GM23338 (cell line): ENCODE measurements at regions not wholly inside any gene's neighbourhood (a gene's known extent, or its start where the extent isn't known, plus 50 kb on each side); places are given as distances from the start of the nearest gene placed in this dataset.

Experiments
- ATAC-seq: fragments of 200-7000 bp; cut with Tn5 transposase; 3 replicates; pipeline ENCODE4 v1.9.1; 2020
- DNase-seq: peaks from one replicate; pipeline ENCODE4 v3.0.0-alpha.2; 2015; ENCODE audit warnings: low spot score
- H2AFZ ChIP-seq: fragments of 200-600 bp; sonication (generic); 2 replicates; pipeline ENCODE4 v1.8.0; 2016; ENCODE audit warnings: antibody characterized with exemption, mild to moderate bottlenecking, moderate library complexity
- H3F3A ChIP-seq: fragments of 200-600 bp; sonication (generic); replicated peaks from 2 replicates; pipeline ENCODE4 v1.8.0; 2017; ENCODE audit warnings: antibody characterized with exemption, mixed run types, low read depth
- H3K27ac ChIP-seq: fragments of 200-600 bp; sonication (generic); 2 replicates; pipeline ENCODE4 v1.6.1; 2016; ENCODE audit warnings: low read depth
- H3K27me3 ChIP-seq: fragments of 200-600 bp; sonication (generic); 2 replicates; pipeline ENCODE4 v1.8.0; 2016; ENCODE audit warnings: mild to moderate bottlenecking, mixed run types, moderate library complexity; ENCODE audit not compliant: insufficient read depth
- H3K36me3 ChIP-seq: fragments of 200-600 bp; sonication (generic); 2 replicates; pipeline ENCODE4 v1.8.0; 2016; ENCODE audit warnings: mild to moderate bottlenecking; ENCODE audit not compliant: insufficient read depth
- H3K4me1 ChIP-seq: fragments of 200-600 bp; sonication (generic); 2 replicates; pipeline ENCODE4 v1.8.0; 2016; ENCODE audit warnings: mild to moderate bottlenecking, moderate library complexity; ENCODE audit not compliant: insufficient read depth
- H3K4me2 ChIP-seq: fragments of 200-600 bp; sonication (generic); 2 replicates; pipeline ENCODE4 v1.7.1; 2017; ENCODE audit warnings: mixed run types
- H3K4me3 ChIP-seq: fragments of 200-600 bp; sonication (generic); 2 replicates; pipeline ENCODE4 v1.6.1; 2016; ENCODE audit warnings: mixed run types
- H3K79me2 ChIP-seq: fragments of 200-600 bp; sonication (generic); replicated peaks from 2 replicates; pipeline ENCODE4 v1.8.0; 2017; ENCODE audit warnings: mild to moderate bottlenecking; ENCODE audit not compliant: insufficient read depth
- H3K9me2 ChIP-seq: fragments of 200-600 bp; sonication (generic); 2 replicates; pipeline ENCODE4 v1.8.0; 2017; ENCODE audit not compliant: insufficient read depth
- H4K20me1 ChIP-seq: fragments of 200-600 bp; sonication (generic); replicated peaks from 2 replicates; pipeline ENCODE4 v1.8.0; 2017; ENCODE audit warnings: mild to moderate bottlenecking; ENCODE audit not compliant: insufficient read depth
- H3K27ac Mint-ChIP-seq: 2 replicates; pipeline ENCODE4 v1.8.0; 2020; ENCODE audit warnings: inconsistent platforms, mild to moderate bottlenecking, moderate library complexity, mixed read lengths
- H3K27me3 Mint-ChIP-seq: 3 replicates; pipeline ENCODE4 v1.8.0; 2022; ENCODE audit warnings: low read depth, mild to moderate bottlenecking, moderate library complexity, mixed read lengths, inconsistent platforms; ENCODE audit not compliant: insufficient read depth, poor library complexity
- H3K36me3 Mint-ChIP-seq: 3 replicates; pipeline ENCODE4 v1.8.0; 2021; ENCODE audit warnings: low read depth, mild to moderate bottlenecking, inconsistent platforms, moderate library complexity, mixed read lengths
- H3K4me1 Mint-ChIP-seq: 3 replicates; pipeline ENCODE4 v1.8.0; 2020; ENCODE audit warnings: mild to moderate bottlenecking, inconsistent platforms, mixed read lengths
- H3K4me3 Mint-ChIP-seq: 3 replicates; pipeline ENCODE4 v1.8.0; 2021; ENCODE audit warnings: moderate library complexity, mild to moderate bottlenecking, inconsistent platforms, mixed read lengths
- H3K9me3 Mint-ChIP-seq: 3 replicates; pipeline ENCODE4 v1.8.0; 2020; ENCODE audit warnings: moderate library complexity, mild to moderate bottlenecking, inconsistent platforms, mixed read lengths
- ETS1 ChIP-seq: IDR thresholded peaks from 2 replicates; pipeline ENCODE4 v1.6.1; 2016; ENCODE audit warnings: antibody characterized with exemption
- EZH2 ChIP-seq: fragments of 200-600 bp; sonication (generic); IDR thresholded peaks from one replicate; pipeline ENCODE4 v1.8.0; 2017; ENCODE audit warnings: antibody characterized with exemption, mild to moderate bottlenecking, low read depth; ENCODE audit not compliant: unreplicated experiment
- JUNB ChIP-seq: IDR thresholded peaks from one replicate; pipeline ENCODE4 v1.6.1; 2016; ENCODE audit warnings: antibody characterized with exemption; ENCODE audit not compliant: unreplicated experiment
- NANOG ChIP-seq: IDR thresholded peaks from 2 replicates; pipeline ENCODE4 v1.6.1; 2016; ENCODE audit warnings: antibody characterized with exemption, borderline replicate concordance
- POLR2AphosphoS5 ChIP-seq: IDR thresholded peaks from 2 replicates; pipeline ENCODE4 v1.6.1; 2016; ENCODE audit warnings: antibody characterized with exemption, low read depth
- REST ChIP-seq: IDR thresholded peaks from one replicate; pipeline ENCODE4 v1.6.1; 2018; ENCODE audit warnings: antibody characterized with exemption; ENCODE audit not compliant: unreplicated experiment
- STAT1 ChIP-seq: IDR thresholded peaks from one replicate; pipeline ENCODE4 v1.6.1; 2016; ENCODE audit warnings: antibody characterized with exemption; ENCODE audit not compliant: unreplicated experiment
- ZNF331 ChIP-seq: fragments of 250-450 bp; sonication (Bioruptor Pico); IDR thresholded peaks from 2 replicates; pipeline ENCODE4 v1.5.0; 2020; ENCODE audit warnings: low read depth, mild to moderate bottlenecking, moderate library complexity
- TF ChIP-seq, protein P1 (sequence below), 2 experiments: fragments of 200-600 bp in 1 of 2; sonication (generic) in 1 of 2; conservative IDR thresholded peaks; 2 replicates each; pipeline versions ENCODE4 v1.5.1 to v1.6.1; 2016 to 2017; ENCODE audit warnings: antibody characterized with exemption in 2 of 2, low read depth in 2 of 2, mild to moderate bottlenecking in 2 of 2, moderate library complexity in 1 of 2

- no peaks in the 10 kb centered on the region for H3K27me3 ChIP-seq
- Mint-ChIP-seq H3K4me1 (no peaks in the 10 kb centered on the region), H3K27me3 (no peaks in the 10 kb centered on the region), H3K27ac (no peak overlapping the region), H3K36me3 (no peaks in the 10 kb centered on the region), H3K4me3 (no peak overlapping the region), H3K9me3 (peaks cover 6% of the 10 kb centered on the region; the same call in 2 of the 3 replicates)
- no peak overlapping the region for H3K4me3 ChIP-seq
- no peak overlapping the region for H2AFZ ChIP-seq
- no peak for ATAC-seq
- H3K4me2 ChIP-seq, result no peak overlapping the region
- H3F3A ChIP-seq, result no peaks in the 10 kb centered on the region
- no peak for DNase-seq
- no peak for TF ChIP-seq REST
- TF ChIP-seq EZH2, result no peak
- no peak for TF ChIP-seq JUNB
- TF ChIP-seq, protein P1, sequence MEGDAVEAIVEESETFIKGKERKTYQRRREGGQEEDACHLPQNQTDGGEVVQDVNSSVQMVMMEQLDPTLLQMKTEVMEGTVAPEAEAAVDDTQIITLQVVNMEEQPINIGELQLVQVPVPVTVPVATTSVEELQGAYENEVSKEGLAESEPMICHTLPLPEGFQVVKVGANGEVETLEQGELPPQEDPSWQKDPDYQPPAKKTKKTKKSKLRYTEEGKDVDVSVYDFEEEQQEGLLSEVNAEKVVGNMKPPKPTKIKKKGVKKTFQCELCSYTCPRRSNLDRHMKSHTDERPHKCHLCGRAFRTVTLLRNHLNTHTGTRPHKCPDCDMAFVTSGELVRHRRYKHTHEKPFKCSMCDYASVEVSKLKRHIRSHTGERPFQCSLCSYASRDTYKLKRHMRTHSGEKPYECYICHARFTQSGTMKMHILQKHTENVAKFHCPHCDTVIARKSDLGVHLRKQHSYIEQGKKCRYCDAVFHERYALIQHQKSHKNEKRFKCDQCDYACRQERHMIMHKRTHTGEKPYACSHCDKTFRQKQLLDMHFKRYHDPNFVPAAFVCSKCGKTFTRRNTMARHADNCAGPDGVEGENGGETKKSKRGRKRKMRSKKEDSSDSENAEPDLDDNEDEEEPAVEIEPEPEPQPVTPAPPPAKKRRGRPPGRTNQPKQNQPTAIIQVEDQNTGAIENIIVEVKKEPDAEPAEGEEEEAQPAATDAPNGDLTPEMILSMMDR (conservative IDR thresholded peaks at IDR 0.05; ENCODE audit: low read depth in 2 of 2), result no peak
- TF ChIP-seq NANOG, result no peak
- TF ChIP-seq ETS1, result no peak
- no peak for TF ChIP-seq ZNF331
- no peak for TF ChIP-seq POLR2AphosphoS5
- H3K9me2 ChIP-seq, result no peaks in the 10 kb centered on the region
- no peaks in the 10 kb centered on the region for H4K20me1 ChIP-seq
- no peaks in the 10 kb centered on the region for H3K4me1 ChIP-seq
- no peaks in the 10 kb centered on the region for H3K36me3 ChIP-seq
- H3K27ac ChIP-seq, result no peak overlapping the region
- H3K79me2 ChIP-seq, result no peaks in the 10 kb centered on the region
These were observed 441.8 kb downstream of the CDH2 start for GRCh38 chr18:27735117-27735516.

DNA sequence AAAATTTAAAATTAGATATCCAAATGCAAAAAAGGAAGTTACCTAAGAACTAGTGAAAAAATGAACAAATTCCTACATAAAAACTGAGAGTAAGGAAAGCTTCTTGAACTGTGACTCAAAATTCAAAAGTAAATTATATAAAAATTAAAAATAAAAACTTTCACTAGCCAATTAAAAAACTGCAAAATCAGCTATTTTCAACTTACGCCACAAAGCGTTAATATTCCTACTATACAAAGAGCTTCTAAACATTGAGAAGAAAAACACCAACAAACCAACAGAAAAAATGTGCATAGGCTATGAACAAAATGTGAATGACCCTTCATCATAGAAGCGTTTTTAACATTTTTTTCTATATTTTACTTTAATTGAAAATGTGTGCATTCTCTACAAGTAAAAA is 445.7 kb downstream of the CDH2 start:
- H3K4me3 Mint-ChIP-seq, result no peak overlapping the region
- peaks cover 26% of the 10 kb centered on the region for H3K9me3 Mint-ChIP-seq
- DNase-seq (no peak), ATAC-seq (no peak)
- Histone ChIP-seq H3K36me3 (0 out of 2 replicates have a peak, but pooled peaks cover 4% of the 10 kb centered on the region), H3K4me2 (no peak overlapping the region), H2AFZ (no peak overlapping the region), H3K79me2 (no peaks in the 10 kb centered on the region), H4K20me1 (no peaks in the 10 kb centered on the region), H3K4me3 (no peak overlapping the region), H3K4me1 (no peaks in the 10 kb centered on the region), H3K27ac (no peak overlapping the region), H3K27me3 (no peaks in the 10 kb centered on the region), H3F3A (no peaks in the 10 kb centered on the region), H3K9me2 (no peaks in the 10 kb centered on the region)
- peaks cover 14% of the 10 kb centered on the region; the same call in 1 of the 3 replicates for H3K36me3 Mint-ChIP-seq
- TF ChIP-seq, protein P1 (conservative IDR thresholded peaks at IDR 0.05; ENCODE audit: low read depth in 2 of 2), result no peak
- TF ChIP-seq POLR2AphosphoS5 (no peak), ETS1 (no peak), NANOG (no peak), EZH2 (no peak), ZNF331 (no peak), STAT1 (no peak)
- H3K27me3 Mint-ChIP-seq, result no peaks in the 10 kb centered on the region
- H3K27ac Mint-ChIP-seq, result no peak overlapping the region
- no peaks in the 10 kb centered on the region for H3K4me1 Mint-ChIP-seq
